ENCODE measurements at regions not wholly inside any gene's neighbourhood (a gene's known extent, or its start where the extent isn't known, plus 50 kb on each side); places are given as distances from the start of the nearest gene placed in this dataset.

DNA sequence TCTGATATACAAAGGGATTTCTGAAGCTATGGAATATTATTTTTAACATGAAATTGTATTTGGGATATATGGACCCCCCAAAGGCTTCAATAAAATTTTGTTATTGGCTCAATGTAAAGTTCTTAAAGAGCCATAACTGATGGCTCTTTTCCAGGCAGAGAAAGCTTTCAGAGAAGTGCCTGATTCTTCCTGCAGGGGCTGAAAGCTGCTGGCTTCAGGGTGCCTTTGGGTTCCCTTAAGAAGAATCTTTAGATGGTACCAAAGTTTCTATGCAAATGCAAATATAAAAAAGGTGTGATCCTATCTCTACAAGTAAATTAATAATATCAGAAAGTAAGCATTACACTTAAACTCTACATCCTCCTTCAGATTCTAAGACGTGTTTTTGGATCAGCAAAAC, 72.6 kb downstream of the NR2F2 start:
- TF ChIP-seq POLR2A (IDR thresholded peaks at IDR 0.05): no peak
- TF ChIP-seq, protein P1, sequence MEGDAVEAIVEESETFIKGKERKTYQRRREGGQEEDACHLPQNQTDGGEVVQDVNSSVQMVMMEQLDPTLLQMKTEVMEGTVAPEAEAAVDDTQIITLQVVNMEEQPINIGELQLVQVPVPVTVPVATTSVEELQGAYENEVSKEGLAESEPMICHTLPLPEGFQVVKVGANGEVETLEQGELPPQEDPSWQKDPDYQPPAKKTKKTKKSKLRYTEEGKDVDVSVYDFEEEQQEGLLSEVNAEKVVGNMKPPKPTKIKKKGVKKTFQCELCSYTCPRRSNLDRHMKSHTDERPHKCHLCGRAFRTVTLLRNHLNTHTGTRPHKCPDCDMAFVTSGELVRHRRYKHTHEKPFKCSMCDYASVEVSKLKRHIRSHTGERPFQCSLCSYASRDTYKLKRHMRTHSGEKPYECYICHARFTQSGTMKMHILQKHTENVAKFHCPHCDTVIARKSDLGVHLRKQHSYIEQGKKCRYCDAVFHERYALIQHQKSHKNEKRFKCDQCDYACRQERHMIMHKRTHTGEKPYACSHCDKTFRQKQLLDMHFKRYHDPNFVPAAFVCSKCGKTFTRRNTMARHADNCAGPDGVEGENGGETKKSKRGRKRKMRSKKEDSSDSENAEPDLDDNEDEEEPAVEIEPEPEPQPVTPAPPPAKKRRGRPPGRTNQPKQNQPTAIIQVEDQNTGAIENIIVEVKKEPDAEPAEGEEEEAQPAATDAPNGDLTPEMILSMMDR (IDR thresholded peaks at IDR 0.05): no peak
